SK-N-MC (cell line): ENCODE measurements at regions not wholly inside any gene's neighbourhood (a gene's known extent, or its start where the extent isn't known, plus 50 kb on each side); places are given as distances from the start of the nearest gene placed in this dataset.

Source experiments
- EZH2 ChIP-seq: fragments of 200-600 bp; sonication (generic); IDR thresholded peaks from one replicate; pipeline ENCODE4 v1.6.1; 2017; ENCODE audit warnings: antibody characterized with exemption
- FOXP2 ChIP-seq: optimal IDR thresholded peaks from 2 replicates; pipeline ENCODE3; 2011; ENCODE audit warnings: mild to moderate bottlenecking, moderate library complexity; ENCODE audit not compliant: insufficient read depth; ENCODE audit errors: extremely low read length, control extremely low read depth
- POLR2AphosphoS5 ChIP-seq: IDR thresholded peaks from 2 replicates; pipeline ENCODE4 v1.6.1; 2012; ENCODE audit warnings: mild to moderate bottlenecking, low read depth, low read length, borderline replicate concordance

- TF ChIP-seq POLR2AphosphoS5 (no peak), EZH2 (no peak), FOXP2 (no peak)
Observed at GRCh38 chr16:79296491-79296890, 304.0 kb downstream of the MAF start.
